NCI-H345 treated with DMSO at 0.1 percent for 48 hours (cell line): ENCODE measurements at regions not wholly inside any gene's neighbourhood (a gene's known extent, or its start where the extent isn't known, plus 50 kb on each side); places are given as distances from the start of the nearest gene placed in this dataset.

Experiments
- DNase-seq: peaks from one replicate; lab custom pipeline; 2025; ENCODE audit not compliant: unreplicated experiment; lab: John Stamatoyannopoulos, UW

DNA sequence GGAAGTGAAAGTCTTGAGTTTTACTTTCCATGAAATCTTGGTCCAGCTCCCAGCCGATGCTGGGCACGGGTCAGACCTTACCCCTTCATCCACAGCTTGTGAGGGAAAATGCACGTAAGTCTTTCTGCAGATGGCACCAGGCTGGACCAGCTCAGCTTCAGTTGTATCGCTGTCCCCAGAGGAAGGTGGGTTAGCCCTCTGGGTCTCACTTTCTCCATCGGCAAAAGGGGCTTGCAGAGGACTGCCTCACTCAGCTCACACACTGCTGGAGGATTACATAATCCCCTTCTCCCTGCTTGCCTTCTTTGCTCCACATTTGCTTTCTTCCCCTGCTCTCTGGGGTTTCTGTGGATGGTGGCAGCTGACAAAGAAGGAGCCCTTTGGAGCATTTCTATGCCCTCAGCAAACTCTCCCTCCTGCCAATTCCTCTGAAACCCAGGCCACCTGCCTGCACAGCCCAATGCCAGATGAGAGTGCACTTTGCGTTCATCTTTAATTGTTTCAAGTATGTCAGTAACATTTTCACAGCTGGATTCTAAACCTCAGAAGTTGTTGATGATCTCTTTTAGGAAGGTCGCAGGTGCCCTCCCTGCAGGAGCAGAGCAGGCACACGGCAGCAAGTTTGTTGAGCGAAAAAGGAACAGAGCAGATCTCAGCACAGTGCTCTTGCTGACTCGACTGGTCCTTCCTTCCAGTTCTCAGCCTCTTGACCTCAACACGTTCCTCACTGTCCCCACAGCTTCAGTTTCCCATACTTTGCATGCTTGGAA is 155.6 kb upstream of the GLI2 start:
- DNase-seq = peak; percentile 8

DNA sequence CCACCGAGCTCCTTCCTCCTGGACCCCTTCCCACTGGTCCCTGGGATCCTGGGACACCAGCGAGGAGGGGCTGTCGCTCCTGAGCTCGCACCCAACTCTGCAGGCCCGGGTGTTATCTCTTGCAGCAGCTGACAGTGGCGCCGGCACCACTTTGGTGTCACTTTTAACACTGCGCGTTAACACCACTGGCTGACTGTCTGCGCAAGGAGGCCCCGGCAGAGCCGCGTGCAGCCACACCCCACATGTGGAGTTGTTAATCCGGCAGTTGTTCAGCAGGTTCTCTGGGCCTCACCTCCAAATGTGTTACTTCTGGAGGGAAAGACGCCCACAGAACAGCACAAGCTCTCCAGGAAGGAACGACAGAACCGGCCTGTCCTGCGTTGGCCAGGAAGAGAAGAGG is 155.0 kb upstream of the GLI2 start:
- no peak for DNase-seq

DNA sequence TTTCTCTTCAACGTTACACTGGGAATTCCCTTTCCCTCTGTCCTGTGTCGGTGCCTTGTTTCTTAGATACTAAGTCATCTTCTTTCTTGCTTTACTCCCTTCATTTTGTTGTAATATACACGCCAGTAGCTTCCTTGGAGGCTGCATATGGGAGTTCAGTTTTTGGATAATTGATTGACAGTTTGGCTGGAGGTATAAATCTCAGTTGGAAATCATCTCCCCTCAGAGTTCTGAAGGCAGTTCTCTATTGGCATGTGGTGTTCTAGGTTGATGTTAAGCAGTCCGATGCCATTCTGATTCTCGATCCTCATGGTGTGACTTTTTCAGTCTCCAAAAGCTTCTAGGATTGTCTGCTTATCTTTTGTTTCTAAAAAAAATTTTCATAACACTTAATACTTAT is 152.5 kb upstream of the GLI2 start:
- no peak for DNase-seq

DNA sequence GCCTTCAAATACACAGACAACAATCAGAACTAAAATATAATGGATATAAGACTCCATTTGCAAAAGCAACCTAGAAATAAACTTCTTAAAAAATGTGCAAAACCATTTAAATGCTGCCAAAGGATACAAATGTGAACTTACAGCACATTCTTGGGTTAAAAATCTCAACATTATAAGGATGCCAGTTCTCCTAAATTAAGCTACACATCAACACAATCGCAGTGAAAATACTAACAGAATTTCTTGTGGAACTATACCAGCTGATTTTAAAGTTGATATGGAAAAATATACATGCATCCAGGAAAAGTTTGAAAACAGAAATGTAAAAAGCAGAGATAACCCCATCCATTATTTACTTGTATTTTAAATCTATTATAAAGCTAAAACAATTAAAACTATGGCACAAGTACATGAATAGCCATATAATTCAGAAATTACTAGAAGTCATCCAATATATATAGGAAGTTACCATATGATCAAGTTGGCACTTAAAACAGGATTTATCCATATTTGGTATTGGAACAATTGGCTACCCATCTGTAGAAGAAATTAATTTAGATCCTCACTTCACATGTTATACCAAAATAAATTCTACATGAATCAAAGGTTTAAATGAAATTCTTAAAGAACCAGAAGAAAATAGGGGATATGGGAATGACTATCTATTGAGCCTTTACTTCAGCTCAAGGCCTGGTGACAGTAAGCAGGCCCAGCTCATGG is 151.7 kb upstream of the GLI2 start:
- DNase-seq = no peak

DNA sequence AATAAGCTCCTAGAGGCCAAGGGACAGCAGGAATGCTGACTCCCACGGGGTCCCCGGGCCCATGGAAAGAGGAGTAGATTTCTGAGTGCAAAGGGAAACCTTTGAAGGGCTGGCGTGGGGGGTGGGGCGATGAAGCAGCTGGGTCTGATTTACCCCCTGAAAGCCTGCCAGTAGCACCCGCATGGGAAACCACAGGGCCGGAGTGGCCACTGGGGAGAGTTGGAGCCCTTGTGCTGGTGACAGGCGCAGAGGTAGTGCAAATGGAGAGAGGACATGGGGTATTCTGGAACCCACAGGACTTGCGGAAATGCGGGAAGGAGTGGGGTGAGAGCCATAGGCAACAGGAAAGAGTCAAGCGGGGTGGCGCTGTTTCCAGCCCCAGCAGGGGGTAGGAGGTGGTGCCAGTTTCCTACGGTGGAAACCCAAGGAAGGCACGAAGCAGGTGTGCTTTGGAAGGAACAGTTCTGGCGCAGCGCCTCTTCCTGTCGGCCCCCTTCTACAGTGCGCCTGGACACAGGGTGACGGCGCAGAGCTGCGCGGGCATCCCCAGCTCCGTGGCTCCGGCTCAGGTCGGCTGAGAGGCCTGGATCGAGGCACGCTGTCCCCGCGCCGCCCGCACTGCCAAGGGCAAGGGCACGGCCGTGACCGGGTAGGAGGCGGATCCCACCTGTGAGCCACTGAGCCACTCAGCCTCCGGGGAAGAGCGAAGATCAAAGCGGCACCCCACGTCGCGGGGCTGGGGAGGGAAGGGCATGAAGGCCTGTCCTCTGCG is 149.0 kb upstream of the GLI2 start:
- no peak for DNase-seq

DNA sequence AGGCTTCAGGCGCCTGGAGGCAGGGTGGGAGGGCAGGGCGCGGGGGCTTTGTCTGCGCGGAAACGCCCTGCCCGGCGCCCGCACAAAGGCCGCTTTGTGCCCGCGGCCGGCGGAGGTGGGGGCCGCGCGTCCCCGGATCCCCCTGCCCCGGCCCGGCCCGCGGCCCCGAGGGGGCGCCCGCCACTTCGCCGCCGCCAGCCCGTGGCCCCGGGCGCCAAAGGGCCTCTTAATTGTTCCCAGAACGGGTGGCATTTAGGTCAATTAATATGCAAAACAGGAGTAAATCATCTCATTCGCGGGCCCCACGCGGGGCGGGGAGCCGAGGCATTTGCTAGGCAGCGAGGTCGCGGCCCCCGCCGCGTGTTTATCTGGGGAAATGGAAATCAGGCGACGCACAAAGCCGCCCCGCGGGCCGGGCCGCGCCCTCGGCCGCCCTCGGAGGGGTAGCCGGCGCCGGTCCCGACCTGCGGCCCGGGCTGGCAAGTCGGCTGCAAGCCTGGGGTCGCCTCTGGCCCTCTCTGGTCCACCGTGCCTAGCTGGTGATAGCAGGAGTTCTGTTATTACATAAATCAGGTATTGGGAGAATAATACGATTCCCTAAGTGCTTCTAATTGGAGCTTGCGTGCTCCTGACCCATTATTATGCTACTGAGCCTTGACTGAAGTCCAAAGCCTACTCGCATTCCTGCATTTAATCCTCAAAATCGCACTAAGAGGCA is 148.2 kb upstream of the GLI2 start:
- no peak for DNase-seq

DNA sequence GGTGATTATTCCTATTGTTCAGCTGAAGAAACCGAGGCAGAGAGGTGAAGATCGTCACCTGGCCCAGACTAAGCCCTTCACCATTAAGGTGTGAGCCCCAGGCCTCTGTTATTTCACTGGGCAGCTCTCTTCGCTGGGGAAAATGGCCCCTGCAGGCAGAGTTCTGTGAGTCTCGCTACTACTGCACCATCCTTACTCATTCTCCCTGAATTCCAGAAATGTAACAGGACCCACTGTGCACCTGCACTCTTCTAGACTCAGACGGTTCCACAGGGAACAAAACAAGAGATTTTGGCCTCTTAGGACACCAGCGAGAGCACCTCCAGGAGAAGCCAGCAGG is 147.7 kb upstream of the GLI2 start:
- DNase-seq = no peak

DNA sequence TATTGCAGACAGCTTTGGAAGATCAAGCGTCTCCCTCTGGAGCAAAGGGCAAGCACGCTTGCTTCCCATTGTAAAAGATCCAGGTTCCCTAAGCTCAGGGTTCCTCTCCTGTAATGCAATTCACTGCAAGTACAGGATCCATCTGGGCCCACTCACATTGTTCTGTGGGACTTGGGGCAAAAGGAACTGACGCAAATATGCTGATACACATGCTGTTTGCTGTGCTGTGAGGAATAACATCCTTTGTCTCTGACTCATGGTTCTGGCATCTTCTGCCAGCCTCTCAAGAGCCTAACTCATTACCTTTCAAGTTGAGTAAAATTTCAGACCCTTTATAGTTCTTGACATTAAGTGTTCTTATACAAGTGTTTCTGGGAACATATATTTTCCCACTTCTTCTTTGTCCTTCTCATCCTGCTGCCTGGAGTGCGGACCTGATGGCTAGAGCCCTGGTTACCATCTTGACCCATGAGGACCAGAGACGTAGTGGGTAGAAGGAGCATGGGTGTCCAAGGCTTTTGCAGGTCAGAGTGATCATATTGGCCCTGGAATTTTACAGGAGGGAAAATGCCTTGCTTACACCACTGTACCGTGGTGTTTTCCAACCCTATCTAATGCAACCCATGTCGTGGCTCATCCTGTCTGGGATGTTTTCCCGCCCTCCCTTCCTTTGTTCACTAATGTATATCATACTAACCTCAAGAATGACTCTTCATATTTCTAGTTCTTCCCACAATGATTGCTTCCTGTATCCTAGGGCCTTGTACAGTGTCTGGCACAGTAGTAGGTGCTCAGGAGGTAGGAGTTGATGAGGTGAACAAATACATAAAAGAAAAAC is 145.7 kb upstream of the GLI2 start:
- no peak for DNase-seq

DNA sequence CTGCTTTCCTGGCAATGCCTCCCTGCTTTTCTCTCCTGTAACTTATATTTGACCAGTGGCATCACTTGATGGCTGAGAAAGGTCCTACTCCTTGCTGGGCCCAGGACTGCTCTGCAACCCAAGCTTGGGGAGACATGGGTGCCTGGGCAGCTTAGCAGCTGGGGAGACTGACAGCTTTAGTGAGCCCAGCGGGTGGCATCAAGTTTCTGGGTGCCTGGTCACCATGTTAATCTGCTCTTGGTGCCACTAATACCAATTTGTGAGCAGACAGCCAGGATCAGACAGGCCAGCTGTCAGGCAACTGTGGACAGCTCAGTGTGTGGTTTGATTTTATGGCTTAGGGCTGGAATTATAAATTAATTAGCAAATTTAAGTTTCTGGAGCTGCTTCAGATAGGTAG is 144.8 kb upstream of the GLI2 start:
- DNase-seq = no peak

DNA sequence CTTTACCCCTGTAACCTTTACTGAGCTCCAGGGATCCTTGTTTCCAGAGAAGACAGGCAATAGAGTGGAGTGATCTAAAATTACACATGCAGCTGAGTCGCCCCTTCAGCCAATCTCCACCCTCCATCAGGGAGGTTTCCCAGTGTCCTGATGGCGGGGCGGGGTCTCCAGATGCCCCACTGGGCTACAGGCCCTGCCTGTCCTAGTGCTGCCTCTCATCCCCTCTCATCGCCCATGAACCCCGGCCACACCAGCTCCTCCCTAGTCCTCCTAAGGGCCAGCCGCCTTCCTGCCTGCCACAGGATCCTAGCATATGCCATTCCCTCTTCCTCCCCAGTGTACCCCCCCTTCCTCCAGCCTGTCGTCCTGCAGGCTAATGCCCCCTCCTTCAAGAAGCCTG is 144.1 kb upstream of the GLI2 start:
- DNase-seq = no peak

DNA sequence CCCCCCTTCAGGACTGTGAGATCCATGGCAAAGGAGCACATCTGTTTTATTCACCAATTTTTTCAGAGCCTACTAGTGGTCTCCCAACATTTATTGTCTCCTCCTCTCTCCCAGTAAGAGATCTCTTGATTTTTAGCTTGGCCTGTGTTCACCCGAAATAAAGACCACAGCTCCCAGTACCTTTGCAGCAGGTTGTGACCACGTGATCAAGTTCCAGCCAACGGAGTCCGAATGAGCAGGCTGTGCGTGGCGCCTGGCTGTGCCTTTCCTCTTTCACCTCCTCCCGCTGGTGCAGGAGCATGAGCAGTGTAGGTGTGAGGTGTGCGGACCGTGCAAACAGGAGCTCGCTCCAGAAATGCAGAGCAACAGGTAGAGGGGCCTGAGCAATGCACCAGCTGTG is 143.6 kb upstream of the GLI2 start:
- no peak for DNase-seq

DNA sequence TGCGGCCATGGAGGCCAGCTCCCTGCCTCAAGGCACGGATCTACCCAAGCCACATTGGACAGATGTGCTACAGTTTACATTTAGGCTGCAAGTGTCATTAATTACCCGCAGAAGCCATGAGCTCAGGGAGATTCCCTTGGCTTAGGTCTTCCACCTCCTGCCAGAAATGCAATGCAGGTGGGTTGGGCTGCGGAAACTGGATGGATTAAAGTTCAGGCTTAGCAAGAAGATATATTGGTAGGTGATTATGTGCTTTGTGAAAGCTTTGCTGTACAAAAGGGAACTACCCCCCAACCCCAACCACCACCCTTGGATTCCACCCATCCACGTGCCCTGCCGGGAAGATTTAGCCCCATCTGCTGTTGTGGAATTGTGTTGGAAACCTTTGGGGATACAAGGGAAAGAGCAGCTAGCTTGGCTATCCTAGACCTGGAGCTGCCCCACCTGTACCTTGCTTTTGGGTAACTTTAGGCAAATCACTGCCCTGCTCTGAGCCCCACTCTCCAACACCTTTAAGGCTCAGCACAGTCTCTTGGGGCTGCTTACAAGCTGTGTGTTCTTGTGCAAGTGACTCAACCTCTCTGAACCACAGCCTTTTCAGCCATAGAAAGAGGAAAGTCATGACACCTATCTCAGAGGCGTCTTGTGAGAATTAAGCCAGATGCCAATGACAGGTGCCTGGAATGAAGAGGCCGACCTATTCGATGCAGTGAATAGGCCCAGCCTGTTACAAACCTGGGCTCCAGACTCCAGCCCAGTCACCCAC is 141.6 kb upstream of the GLI2 start:
- no peak for DNase-seq

DNA sequence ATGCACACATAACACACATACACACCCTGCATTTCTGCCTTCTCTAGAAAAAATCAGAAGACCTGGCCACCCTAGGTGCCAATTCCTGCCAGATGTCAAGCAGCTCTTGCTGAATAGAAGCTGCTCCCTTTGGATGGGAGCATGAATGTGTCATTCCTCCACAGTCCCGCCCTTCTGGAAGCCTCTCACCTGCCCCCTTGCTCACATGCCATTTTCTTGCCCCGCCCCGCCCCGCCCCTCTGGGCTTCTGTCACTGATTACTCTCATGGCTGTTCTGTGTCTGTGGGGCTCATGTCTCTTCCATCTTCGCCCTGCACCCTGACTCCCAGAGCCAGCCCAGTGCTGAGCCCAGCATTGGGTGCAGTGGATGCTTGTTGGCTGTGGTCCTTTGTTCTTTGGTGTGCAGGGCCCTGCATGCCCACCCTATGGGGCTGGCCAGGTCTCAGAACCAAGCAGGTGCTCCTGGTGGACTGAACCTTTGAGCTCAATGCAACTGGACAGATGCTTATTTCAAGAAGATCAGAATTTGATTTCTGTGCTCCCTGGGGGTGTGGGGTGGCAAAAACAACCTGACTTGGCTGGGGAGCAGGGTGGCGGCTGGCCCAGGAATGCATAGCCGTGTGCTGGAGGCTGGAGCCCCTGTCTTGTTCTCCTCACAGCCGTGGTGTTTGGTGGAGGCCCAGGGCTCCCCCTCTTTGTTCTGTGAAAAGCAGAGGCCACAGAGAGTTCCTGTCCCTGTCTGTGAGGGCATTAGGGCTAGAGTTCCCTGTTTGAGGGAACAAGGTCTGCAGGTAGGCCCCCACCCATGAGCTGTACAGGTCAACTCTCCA is 140.6 kb upstream of the GLI2 start:
- DNase-seq = no peak

DNA sequence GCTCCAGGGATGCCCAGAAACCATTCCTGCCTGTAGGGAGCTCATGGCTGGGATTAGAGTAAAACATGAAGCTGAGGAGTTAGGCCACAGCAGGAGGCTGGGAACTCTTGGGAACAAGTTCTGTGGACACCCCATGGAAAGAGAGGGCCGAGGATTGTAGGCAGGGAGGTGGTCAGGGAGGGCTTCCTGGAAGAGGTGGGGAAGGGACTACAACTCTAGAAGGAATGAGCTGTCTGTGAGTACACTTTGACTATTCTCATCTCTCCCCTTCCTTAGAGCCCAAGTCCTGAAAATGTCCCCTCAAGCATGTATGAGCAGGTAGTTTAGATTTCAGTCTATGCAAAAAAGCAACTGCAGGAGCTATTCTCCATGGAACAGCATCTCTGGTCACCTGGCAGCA is 139.9 kb upstream of the GLI2 start:
- no peak for DNase-seq

DNA sequence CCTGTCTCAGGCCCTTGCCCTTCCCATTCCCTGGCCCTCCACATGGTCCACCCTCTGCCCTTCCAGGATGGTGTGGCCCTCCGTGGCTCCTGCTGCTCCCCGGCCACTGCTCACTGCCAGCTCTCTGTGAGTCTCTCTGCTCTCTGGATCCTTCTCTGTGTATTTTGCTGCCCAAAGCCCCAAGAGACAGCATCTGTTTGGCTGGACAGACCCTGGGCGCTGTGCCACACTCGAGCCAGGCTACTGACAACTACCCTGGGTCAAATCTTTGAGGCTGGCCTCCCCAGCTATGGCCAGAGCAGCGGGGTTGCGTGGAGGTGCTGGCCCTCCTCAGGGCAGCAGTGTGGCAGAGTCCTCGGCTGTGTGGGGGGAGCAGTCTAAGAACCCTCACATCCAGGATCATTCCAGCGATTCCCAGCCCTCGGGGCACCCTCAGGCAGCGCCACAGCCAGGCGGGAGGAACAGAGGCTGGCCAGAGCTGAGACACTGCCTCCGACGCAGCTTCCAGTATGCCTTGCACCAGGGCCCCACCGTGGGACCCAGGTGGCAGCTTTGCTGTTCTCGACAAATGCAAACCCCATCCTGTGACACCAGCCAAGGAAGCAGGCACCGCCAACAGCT is 139.4 kb upstream of the GLI2 start:
- DNase-seq = no peak

DNA sequence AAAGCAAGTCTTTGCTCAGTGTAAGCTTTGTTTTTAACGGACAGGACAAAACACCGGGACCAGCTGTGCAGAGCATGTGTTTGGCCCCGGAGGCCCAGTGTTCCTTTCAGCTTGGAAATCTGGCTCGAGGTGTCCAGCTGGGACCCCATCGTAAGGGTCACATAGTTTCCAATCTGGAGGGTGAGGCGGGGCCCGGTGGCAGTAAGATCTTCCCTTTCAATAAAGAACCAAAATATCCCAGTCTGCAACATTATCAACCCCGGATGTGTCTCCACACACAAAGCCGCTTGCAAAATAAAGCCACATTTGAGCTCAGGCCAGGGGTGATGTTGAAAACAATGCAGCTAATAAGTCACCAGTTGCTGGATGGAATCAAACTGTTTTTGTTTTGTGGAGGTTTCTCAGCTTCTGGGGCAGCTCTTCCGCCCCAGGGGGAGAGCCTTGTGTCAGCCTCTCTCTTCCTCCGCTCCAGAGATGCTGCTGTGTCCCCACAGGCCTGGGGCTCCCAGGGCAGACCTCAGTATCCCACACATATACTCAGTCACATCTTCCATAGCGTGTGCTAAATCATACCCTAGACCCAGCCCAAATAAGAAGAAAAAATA is 138.6 kb upstream of the GLI2 start:
- DNase-seq = no peak

DNA sequence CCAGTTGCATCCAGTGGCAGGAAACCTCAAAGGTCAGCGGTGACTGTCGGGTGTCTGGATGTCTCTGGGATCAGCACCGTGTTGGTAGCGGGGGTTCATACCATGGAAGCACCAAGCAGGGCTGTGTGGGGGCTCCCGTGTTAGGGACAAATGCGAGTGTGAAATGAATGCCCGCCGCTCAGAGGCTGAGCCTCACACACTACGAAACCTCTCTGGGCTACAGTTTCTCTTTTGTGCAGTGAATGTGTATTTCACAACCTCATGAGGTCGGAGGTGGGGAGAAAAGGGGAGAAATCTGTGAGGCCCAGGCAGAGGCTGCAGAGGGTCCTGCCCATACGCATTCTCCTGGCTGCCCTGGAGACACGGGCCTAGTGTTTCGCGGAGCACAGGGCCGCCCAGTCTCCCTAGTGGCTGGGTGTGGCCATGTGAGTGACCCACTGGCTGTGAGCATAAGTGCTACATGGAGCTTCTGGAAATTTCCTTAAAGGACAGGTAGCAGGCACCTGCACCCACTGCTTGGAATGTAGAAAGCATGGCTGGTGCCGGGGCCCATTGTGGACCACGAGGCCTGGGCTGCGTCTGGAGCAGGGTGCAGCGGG is 138.0 kb upstream of the GLI2 start:
- DNase-seq = no peak

DNA sequence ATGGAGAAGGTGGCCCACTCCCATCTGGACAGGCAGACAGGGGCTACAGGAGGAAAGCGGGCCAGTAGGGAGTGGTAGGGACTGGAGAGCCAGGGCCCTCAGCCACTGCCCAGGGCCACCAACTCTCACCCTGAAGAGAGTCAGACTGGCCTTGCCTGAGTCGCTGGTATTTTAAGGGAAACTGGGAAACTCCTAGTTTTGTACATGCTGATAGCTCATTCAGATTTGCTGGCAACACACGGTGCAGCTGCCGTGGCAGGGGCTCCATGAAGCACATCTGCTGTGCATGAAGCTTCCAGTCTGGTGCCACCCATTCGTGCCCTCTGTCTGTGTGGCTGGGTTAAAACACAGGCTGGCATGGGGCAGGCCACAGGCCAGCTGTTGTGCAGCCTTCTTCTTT is 137.3 kb upstream of the GLI2 start:
- DNase-seq = no peak
